Heart right ventricle (tissue), 16 donors: ENCODE measurements at regions not wholly inside any gene's neighbourhood (a gene's known extent, or its start where the extent isn't known, plus 50 kb on each side); places are given as distances from the start of the nearest gene placed in this dataset.
A peak's percentile ranks its signal among the peaks of the same experiment; 100 is the strongest.

Source experiments
- ATAC-seq, 8 donors: fragments of 200-7000 bp; cut with Tn5 transposase; one replicate each; pipeline ENCODE4 v1.9.1; 2020; ENCODE audit warnings: mild to moderate bottlenecking in 8 of 8, moderate library complexity in 8 of 8, moderate number of reproducible peaks in 1 of 8
- DNase-seq, 2 donors: peaks; one replicate each; pipeline ENCODE4 v3.0.0-alpha.2; 2020
- H3K27ac ChIP-seq, 10 donors: fragments of 200-600 bp; sonication (generic) in 2 of 10; one replicate each; pipeline versions ENCODE4 v1.5.0 to v1.8.0; 2020 to 2022; ENCODE audit warnings: mild to moderate bottlenecking in 3 of 10
- H3K27me3 ChIP-seq, 7 donors: fragments of 200-600 bp; one replicate each; pipeline ENCODE4 v1.8.0; 2021 to 2022; ENCODE audit warnings: mild to moderate bottlenecking in 2 of 7
- H3K36me3 ChIP-seq, 9 donors: fragments of 200-600 bp; sonication (generic) in 1 of 9; one replicate each; pipeline versions ENCODE4 v1.5.0 to v1.8.0; 2020 to 2022; ENCODE audit warnings: mild to moderate bottlenecking in 2 of 9
- H3K4me1 ChIP-seq, 9 donors: fragments of 200-600 bp; sonication (generic) in 1 of 9; one replicate each; pipeline versions ENCODE4 v1.5.0 to v1.8.0; 2020 to 2022; ENCODE audit warnings: mild to moderate bottlenecking in 4 of 9
- H3K4me3 ChIP-seq, 10 donors: fragments of 200-600 bp; sonication (generic) in 2 of 10; one replicate each; pipeline versions ENCODE4 v1.5.0 to v1.8.0; 2020 to 2022; ENCODE audit warnings: mild to moderate bottlenecking in 7 of 10, moderate library complexity in 2 of 10
- H3K9me3 ChIP-seq, 11 donors: fragments of 200-600 bp in 10 of 11; sonication (generic) in 2 of 11; one replicate each; pipeline versions ENCODE4 v1.5.0 to v1.8.0; 2013 to 2022; ENCODE audit warnings: mild to moderate bottlenecking in 2 of 11, control low read depth in 1 of 11, moderate library complexity in 1 of 11
- CTCF ChIP-seq, 9 donors: fragments of 200-600 bp; sonication (generic) in 2 of 9; IDR thresholded peaks; one replicate each; pipeline versions ENCODE4 v1.5.0 to v1.8.0; 2021 to 2022; ENCODE audit warnings: antibody characterized with exemption in 9 of 9, mild to moderate bottlenecking in 5 of 9, moderate library complexity in 1 of 9
- WGBS, 2 donors: extraction: QIAGEN DNeasy Blood & Tissue Kit; methylation state at CpG; one replicate each; pipeline ENCODE4 v1.1.7; 2013; ENCODE audit warnings: inconsistent platforms in 1 of 2; 5-methylcytosine and 5-hydroxymethylcytosine counted together
- intact Hi-C, 10 donors: fragments of 100-400 bp; cut with DNase I; formaldehyde crosslinking; loops; one replicate each; pipeline versions ENCODE4 v1.11.1 to v1.14.2; 2022
- donor health status: Arrhythmogenic right ventricular cardiomyopathy.
- donor health status: ischemic (EF 13 %, LVEDD 7.1; RV severe dilation, severe dysfunction).
- donor health status: healthy with polysubstance abuse.
- donor health status: DM: no; HTN: yes; CAD: no.
- donor health status: DM: no; HTN: no; CAD: no.
- donor health status: ischemic (EF 25% LVEDD 6.9; RV normal size, moderate dysfunction).
- donor health status: ischemic (EF 25% LVEDD 5.7; RV mildly dilated, moderate dysfunction).
- donor health status: healthy.
- donor health status: DM: yes; HTN: yes; CAD: no.
- donor health status: Ischemic cardiomyopathy.
- donor health status: ischemic (EF 35%, LVEDD 5.7; RV mildly dilated, moderate dysfunction).
- donor health status: nonischemic (EF 11% LVEDD 7.7; RV severe dilation, severe dysfunction).
- donor health status: DM: yes; HTN: yes; CAD: no.
- donor health status: PGD.
- donor health status: ischemic (EF 29% LVEDD 5.4; RV normal size, mild dysfunction).
- donor health status: nonischemic (EF 23%, LVEDD 6.1; RV moderate dilation, normal function).

GRCh38 chr4:119750048-119750447 is 121.4 kb upstream of the PDE5A start:
- intact Hi-C loops, result no loop called here
- Histone ChIP-seq H3K27ac (peak overlapping the region in 5 of 10 donors; percentile 47 to 79 (median 65)), H3K9me3 (no peaks in the 10 kb centered on the region), H3K4me1 (peaks cover 0 to 22% (median 0%) of the 10 kb centered on the region in 9 donors), H3K36me3 (no peaks in the 10 kb centered on the region), H3K27me3 (no peaks in the 10 kb centered on the region), H3K4me3 (no peak overlapping the region)
- no peak for TF ChIP-seq CTCF (IDR thresholded peaks at IDR 0.05)
- DNase-seq, result no peak
- ATAC-seq, result peak in 2 of 8 donors; percentile 43 to 61

DNA sequence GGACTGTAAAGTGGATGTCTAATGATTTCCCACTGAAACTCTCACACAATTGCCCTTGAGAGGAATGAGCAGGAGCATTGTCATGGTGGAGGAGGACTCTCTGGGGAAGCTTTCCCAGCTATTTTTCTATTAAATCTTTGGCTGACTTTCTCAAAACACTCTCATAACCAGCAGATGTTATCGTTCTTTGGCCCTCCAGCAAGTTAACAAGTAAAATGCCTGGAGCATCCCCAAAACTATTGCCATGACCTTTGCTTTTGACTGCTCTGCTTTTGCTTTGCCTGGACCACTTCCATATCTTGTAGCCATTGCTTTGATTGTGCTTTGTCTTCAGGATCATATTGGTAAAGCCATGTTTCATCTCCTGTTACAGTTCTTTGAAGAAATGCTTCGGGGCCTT is 120.2 kb upstream of the PDE5A start:
- H3K4me3 ChIP-seq, result no peak overlapping the region
- no peak for TF ChIP-seq CTCF (IDR thresholded peaks at IDR 0.05)
- WGBS, 2 donors, result 33 to 51% methylated on average over 2 of the region's 2 CpGs
- no peaks in the 10 kb centered on the region for H3K36me3 ChIP-seq
- H3K9me3 ChIP-seq, result no peaks in the 10 kb centered on the region
- intact Hi-C loops, result loop anchor here in 1 of 10 donors (10.0 kb wide), 1 partner anchor 104 kb away; no protein-coding TSS in a partner anchor
- ATAC-seq, result peak in 5 of 8 donors; percentile 18 to 49 (median 20)
- peaks cover 0 to 26% (median 0%) of the 10 kb centered on the region in 9 donors for H3K4me1 ChIP-seq
- peak overlapping the region in 5 of 10 donors; percentile 7 to 66 (median 23) for H3K27ac ChIP-seq
- no peak for DNase-seq
- no peaks in the 10 kb centered on the region for H3K27me3 ChIP-seq

GRCh38 chr4:119746951-119747350 is 118.3 kb upstream of the PDE5A start:
- no peak overlapping the region for H3K4me3 ChIP-seq
- intact Hi-C loops, result loop anchor here in 1 of 10 donors (10.0 kb wide), 1 partner anchor 102 kb away; no protein-coding TSS in a partner anchor
- no peak for TF ChIP-seq CTCF (IDR thresholded peaks at IDR 0.05)
- H3K36me3 ChIP-seq, result no peaks in the 10 kb centered on the region
- no peaks in the 10 kb centered on the region for H3K27me3 ChIP-seq
- no peaks in the 10 kb centered on the region for H3K9me3 ChIP-seq
- peak overlapping the region in 3 of 10 donors; percentile 9 to 66 (median 19) for H3K27ac ChIP-seq
- ATAC-seq (peak; percentile 43 to 86 (median 69)), DNase-seq (peak in 1 of 2 donors; percentile 36)
- WGBS, 2 donors, result 86 to 90% methylated on average over 3 of the region's 3 CpGs
- peaks cover 0 to 26% (median 4%) of the 10 kb centered on the region in 9 donors for H3K4me1 ChIP-seq

- TF ChIP-seq CTCF (IDR thresholded peaks at IDR 0.05), result no peak
- Histone ChIP-seq H3K4me3 (no peak overlapping the region), H3K4me1 (peaks cover 0 to 20% (median 2%) of the 10 kb centered on the region in 9 donors), H3K27ac (peak overlapping the region in 4 of 10 donors; percentile 37 to 61 (median 42)), H3K9me3 (no peaks in the 10 kb centered on the region), H3K36me3 (no peaks in the 10 kb centered on the region), H3K27me3 (no peaks in the 10 kb centered on the region)
- 68 to 77% methylated on average over 1 of the region's 1 CpG for WGBS, 2 donors
- ATAC-seq (peak in 5 of 8 donors; percentile 19 to 32 (median 30)), DNase-seq (no peak)
- intact Hi-C loops, result loop anchor here in 1 of 10 donors (10.0 kb wide), 1 partner anchor 101 kb away; no protein-coding TSS in a partner anchor
Measured at GRCh38 chr4:119745351-119745750, 116.7 kb upstream of the PDE5A start.
